K562 (cell line): ENCODE measurements at regions not wholly inside any gene's neighbourhood (a gene's known extent, or its start where the extent isn't known, plus 50 kb on each side); places are given as distances from the start of the nearest gene placed in this dataset.

ENCODE experiments used
- ATAC-seq: fragments of 200-7000 bp; cut with Tn5 transposase; 3 replicates; pipeline ENCODE4 v1.9.1; 2020; ENCODE audit warnings: moderate library complexity
- BruUV-seq: library from RNA; stranded (reverse); fragments of 400-500 nt; replicated peaks from 2 replicates; lab custom pipeline; 2021; lab: Mats Ljungman, UMichigan
- CTCF ChIA-PET: fragments of 300-600 bp; formaldehyde crosslinking; extraction: SDS; loops from one replicate; lab custom pipeline; 2021; ENCODE audit warnings: low intra/inter-chr PET ratio; lab: Yijun Ruan, JAX
- POLR2A ChIA-PET: fragments of 300-600, 350-650 bp; sonication (Branson Sonifier 250); formaldehyde crosslinking; extraction: SDS; loops from one replicate; lab custom pipeline; 2021; ENCODE audit warnings: antibody characterized with exemption, inconsistent platforms; lab: Yijun Ruan, JAX
- DNase-seq, 4 experiments: peaks; one replicate each; pipeline versions ENCODE4 v3.0.0 to v3.0.0-alpha.2; 2011 to 2018; ENCODE audit warnings: low spot score in 3 of 4, mixed read lengths in 3 of 4; ENCODE audit errors: extremely low read depth in 1 of 4
- FAIRE-seq: peaks from 2 replicates; lab custom pipeline; 2011; peaks lifted over from hg19 to GRCh38; lab: Jason Lieb, UNC
- H2AFZ ChIP-seq: 2 replicates; pipeline ENCODE4 v1.6.0; 2011; ENCODE audit warnings: low read depth, low read length, control low read depth, inconsistent platforms
- H3K27ac ChIP-seq: fragments of 200-600 bp; 3 replicates; pipeline ENCODE4 v1.8.0; 2011; ENCODE audit warnings: low read depth, mild to moderate bottlenecking, control low read depth, inconsistent platforms, low read length, moderate library complexity, mixed read lengths; ENCODE audit errors: extremely low read depth
- H3K27me3 ChIP-seq, 2 experiments: fragments of 300-600 bp in 1 of 2; 2 replicates in 1 of 2; 3 replicates in 1 of 2; pipeline versions ENCODE4 v1.6.0 to v1.8.0; 2011; ENCODE audit warnings: inconsistent platforms in 2 of 2, low read length in 2 of 2, mild to moderate bottlenecking in 1 of 2, mixed read lengths in 1 of 2, moderate library complexity in 1 of 2; ENCODE audit not compliant: control insufficient read depth in 2 of 2, insufficient read depth in 2 of 2
- H3K36me3 ChIP-seq: fragments of 300-600 bp; 3 replicates; pipeline ENCODE4 v1.8.0; 2011; ENCODE audit warnings: mild to moderate bottlenecking, low read length, inconsistent platforms; ENCODE audit not compliant: control insufficient read depth, insufficient read depth
- H3K4me1 ChIP-seq, 2 experiments: fragments of 200-600 bp in 1 of 2; replicated peaks in 1 of 2; 2 replicates in 1 of 2; 3 replicates in 1 of 2; pipeline versions ENCODE4 v1.5.1 to v1.8.0; 2011; ENCODE audit warnings: inconsistent platforms in 2 of 2, low read length in 2 of 2, mild to moderate bottlenecking in 1 of 2, mixed read lengths in 1 of 2, moderate library complexity in 1 of 2; ENCODE audit not compliant: control insufficient read depth in 2 of 2, insufficient read depth in 2 of 2
- H3K4me2 ChIP-seq: 2 replicates; pipeline ENCODE4 v1.6.1; 2011; ENCODE audit warnings: low read length, control low read depth, inconsistent platforms, mixed read lengths; ENCODE audit not compliant: insufficient read depth
- H3K4me3 ChIP-seq: fragments of 200-600 bp; sonication (generic), shearing (Covaris generic); 2 replicates; pipeline ENCODE4 v1.5.1; 2016; ENCODE audit warnings: control low read depth, inconsistent platforms
- H3K79me2 ChIP-seq: fragments of 200-600 bp; 3 replicates; pipeline ENCODE4 v1.8.0; 2011; ENCODE audit warnings: low read length, inconsistent platforms; ENCODE audit not compliant: control insufficient read depth, insufficient read depth
- H3K9ac ChIP-seq, 2 experiments: 2 replicates each; pipeline versions ENCODE4 v1.6.0 to v1.6.1; 2011; ENCODE audit warnings: low read depth in 2 of 2, low read length in 2 of 2, control low read depth in 1 of 2, inconsistent platforms in 1 of 2, mild to moderate bottlenecking in 1 of 2, mixed read lengths in 1 of 2; ENCODE audit not compliant: insufficient read depth in 1 of 2
- H3K9me1 ChIP-seq: one replicate; pipeline ENCODE4 v1.6.0; 2011; ENCODE audit warnings: inconsistent platforms, mild to moderate bottlenecking, low read length, moderate library complexity; ENCODE audit not compliant: control insufficient read depth, insufficient read depth
- H3K9me3 ChIP-seq: replicated peaks from 2 replicates; pipeline ENCODE4 v1.5.1; 2011; ENCODE audit warnings: low read depth, low read length, inconsistent platforms; ENCODE audit not compliant: control insufficient read depth, insufficient read depth
- H4K20me1 ChIP-seq: replicated peaks from 2 replicates; pipeline ENCODE4 v1.6.1; 2011; ENCODE audit warnings: low read length, inconsistent platforms, mixed read lengths; ENCODE audit not compliant: control insufficient read depth, insufficient read depth
- ESRRB ChIP-seq: fragments of 250-450 bp; sonication (Bioruptor Pico); IDR thresholded peaks from 2 replicates; pipeline ENCODE4 v1.5.0; 2020; ENCODE audit warnings: mild to moderate bottlenecking, moderate library complexity, borderline replicate concordance
- HCFC1 ChIP-seq: IDR thresholded peaks from 2 replicates; pipeline ENCODE4 v1.6.1; 2012; ENCODE audit warnings: low read depth, low read length, improper control_type of control experiment
- HMGXB4 ChIP-seq: sonication (generic); formaldehyde crosslinking; IDR thresholded peaks from 2 replicates; pipeline ENCODE4 v1.8.1; 2023; ENCODE audit warnings: mild to moderate bottlenecking, missing genetic modification reagents
- JUN ChIP-seq, 2 experiments: sonication (generic) in 1 of 2; formaldehyde crosslinking in 1 of 2; IDR thresholded peaks; 2 replicates each; pipeline versions ENCODE4 v1.6.1 to v1.8.0; 2012 to 2022; ENCODE audit warnings: borderline replicate concordance in 2 of 2, mild to moderate bottlenecking in 2 of 2, improper control_type of control experiment in 1 of 2, low read depth in 1 of 2, low read length in 1 of 2, missing genetic modification reagents in 1 of 2
- KDM5B ChIP-seq: fragments of 200-600 bp; sonication (generic); IDR thresholded peaks from 2 replicates; pipeline ENCODE4 v1.6.1; 2012; ENCODE audit warnings: low read depth, mild to moderate bottlenecking, moderate library complexity, low read length, control low read depth, inconsistent platforms; ENCODE audit not compliant: insufficient replicate concordance
- NONO ChIP-seq, 2 experiments: fragments of 200-400 bp in 1 of 2; fragments of 450-650 bp in 1 of 2; formaldehyde crosslinking in 1 of 2; IDR thresholded peaks; 2 replicates each; pipeline ENCODE4 v1.6.1; 2017; ENCODE audit warnings: low read depth in 2 of 2, mild to moderate bottlenecking in 2 of 2, moderate library complexity in 2 of 2, low read length in 1 of 2
- POLR2AphosphoS5 ChIP-seq: IDR thresholded peaks from 2 replicates; pipeline ENCODE4 v1.6.1; 2011; ENCODE audit warnings: mild to moderate bottlenecking, low read depth, low read length, moderate library complexity; ENCODE audit not compliant: control insufficient read depth, insufficient read depth
- RBFOX2 ChIP-seq: fragments of 200-400 bp; formaldehyde crosslinking; IDR thresholded peaks from 2 replicates; pipeline ENCODE4 v1.6.1; 2017; ENCODE audit warnings: low read depth, mild to moderate bottlenecking, low read length, moderate library complexity
- SIX5 ChIP-seq, 2 experiments: IDR thresholded peaks; 2 replicates each; pipeline ENCODE4 v1.6.1; 2011; ENCODE audit warnings: low read length in 2 of 2, borderline replicate concordance in 1 of 2, low read depth in 1 of 2, mild to moderate bottlenecking in 1 of 2, moderate library complexity in 1 of 2; ENCODE audit not compliant: insufficient read depth in 1 of 2
- ZNF512 ChIP-seq: IDR thresholded peaks from 2 replicates; pipeline ENCODE4 v1.6.1; 2016; ENCODE audit warnings: missing genetic modification characterization, missing compliant biosample characterization
- ZNF79 ChIP-seq: fragments of 250-450 bp; sonication (Bioruptor Pico); IDR thresholded peaks from 2 replicates; pipeline ENCODE4 v1.4.0; 2020; ENCODE audit warnings: low read depth, mild to moderate bottlenecking, moderate library complexity
- ZSCAN29 ChIP-seq: fragments of 450-650 bp; IDR thresholded peaks from 2 replicates; pipeline ENCODE4 v1.6.1; 2017
- in situ Hi-C: fragments of 300-500 bp; cut with MboI; formaldehyde crosslinking; loops from 4 replicates; pipeline ENCODE4 v1.15.0; 2018; ENCODE audit warnings: inconsistent platforms, mixed read lengths
- intact Hi-C: fragments of 100-400 bp; cut with micrococcal nuclease; formaldehyde crosslinking; loops from 2 replicates; pipeline ENCODE4 v1.14.2; 2022

- no peak for TF ChIP-seq KDM5B
Measured at GRCh38 chr2:66255867-66256266, 179.1 kb upstream of the MEIS1 start (continued).

- FAIRE-seq, result no peak
- no TSS peak for BruUV-seq
Measured at GRCh38 chr2:66255136-66255535, 179.8 kb upstream of the MEIS1 start.

More at GRCh38 chr2:66255136-66255535, 179.8 kb upstream of the MEIS1 start:
- H3K4me2 ChIP-seq, result no peak overlapping the region
- no peaks in the 10 kb centered on the region for H3K4me1 ChIP-seq
- no peaks in the 10 kb centered on the region for H3K9me3 ChIP-seq
- H2AFZ ChIP-seq, result no peak overlapping the region
- ChIA-PET POLR2A (no interaction called here), CTCF (no interaction called here)
- no peak overlapping the region for H3K9ac ChIP-seq
- no peaks in the 10 kb centered on the region for H3K9me1 ChIP-seq
- intact Hi-C loops, result no loop called here
- H3K27ac ChIP-seq, result no peak overlapping the region
- TF ChIP-seq ZSCAN29, result no peak
- no peak for TF ChIP-seq ESRRB (CRISPR knock-in tag)
- TF ChIP-seq JUN (IDR thresholded peaks at IDR 0.05; ENCODE audit: borderline replicate concordance, low read depth, low read length), result no peak
- TF ChIP-seq JUN (CRISPR knock-in tag; IDR thresholded peaks at IDR 0.05; ENCODE audit: borderline replicate concordance), result no peak
- TF ChIP-seq ZNF79, result no peak
- TF ChIP-seq NONO (IDR thresholded peaks at IDR 0.05; ENCODE audit: low read depth in 2 of 2, low read length in 1 of 2), result no peak
- no peak for TF ChIP-seq SIX5 (IDR thresholded peaks at IDR 0.05; ENCODE audit: borderline replicate concordance in 1 of 2, insufficient read depth in 1 of 2, low read depth in 1 of 2, low read length in 2 of 2)
- no peak for TF ChIP-seq KDM5B
- no peak for TF ChIP-seq HCFC1
- TF ChIP-seq HMGXB4 (CRISPR knock-in tag), result no peak
- no peak for TF ChIP-seq ZNF512 (tag)
- TF ChIP-seq RBFOX2, result no peak
- TF ChIP-seq POLR2AphosphoS5, result no peak
- no peak for ATAC-seq
- peaks cover 0 to 4% of the 10 kb centered on the region in 2 experiments; a peak in 1 of 5 replicates for H3K27me3 ChIP-seq
- no peak for DNase-seq
- in situ Hi-C loops, result no loop called here
- no peaks in the 10 kb centered on the region for H3K36me3 ChIP-seq
- H4K20me1 ChIP-seq, result no peaks in the 10 kb centered on the region
- H3K79me2 ChIP-seq, result no peaks in the 10 kb centered on the region
- H3K4me3 ChIP-seq, result no peak overlapping the region
